ENCODE measurements at regions not wholly inside any gene's neighbourhood (a gene's known extent, or its start where the extent isn't known, plus 50 kb on each side); places are given as distances from the start of the nearest gene placed in this dataset.
A peak's percentile ranks its signal among the peaks of the same experiment; 100 is the strongest.

- Histone ChIP-seq H3K4ac (ENCODE audit: low read depth, low read length) (no peak overlapping the region), H3K4me3 (ENCODE audit: low read length) (no peak overlapping the region), H3K56ac (ENCODE audit: low read length) (no peak overlapping the region), H3K27ac (ENCODE audit: low read depth, low read length) (no peak overlapping the region), H3K79me2 (ENCODE audit: control insufficient read depth, insufficient read depth, low read length) (no peaks in the 10 kb centered on the region), H4K5ac (ENCODE audit: low read length) (no peak overlapping the region), H4K8ac (ENCODE audit: low read depth, low read length) (no peak overlapping the region), H3K27me3 (ENCODE audit: insufficient read depth, low read length, poor library complexity) (no peaks in the 10 kb centered on the region), H3K4me2 (ENCODE audit: low read length) (no peak overlapping the region), H2BK120ac (ENCODE audit: low read depth, low read length) (no peak overlapping the region), H2AK5ac (ENCODE audit: low read length) (no peak overlapping the region), H3K9ac (ENCODE audit: low read length) (no peak overlapping the region), H3K79me1 (ENCODE audit: low read length) (no peaks in the 10 kb centered on the region), H3K4me1 (ENCODE audit: control insufficient read depth, low read depth, low read length) (no peaks in the 10 kb centered on the region), H2BK15ac (replicated peaks; ENCODE audit: low read depth) (no peak overlapping the region), H2BK5ac (ENCODE audit: low read length) (no peak overlapping the region), H3K36me3 (ENCODE audit: control insufficient read depth, insufficient read depth, low read length) (no peaks in the 10 kb centered on the region), H3K18ac (ENCODE audit: low read length) (no peak overlapping the region), H3K23ac (ENCODE audit: low read length) (no peak overlapping the region)
- no CpG with 5 or more reads among the region's 19 CpGs for WGBS (ENCODE audit: extremely low coverage, insufficient coverage, low lambda C conversion rate)
- DNase-seq, result no peak
Measured at GRCh38 chr11:69232821-69233743, 60.9 kb upstream of the MYEOV start.

GRCh38 chr11:69233744-69234570, 60.0 kb upstream of the MYEOV start:
- Histone ChIP-seq H4K8ac (ENCODE audit: low read depth, low read length) (no peak overlapping the region), H3K23ac (ENCODE audit: low read length) (no peak overlapping the region), H3K27ac (ENCODE audit: low read depth, low read length) (no peak overlapping the region), H3K79me2 (ENCODE audit: control insufficient read depth, insufficient read depth, low read length) (no peaks in the 10 kb centered on the region), H2BK5ac (ENCODE audit: low read length) (no peak overlapping the region), H3K79me1 (ENCODE audit: low read length) (no peaks in the 10 kb centered on the region), H3K4me1 (ENCODE audit: control insufficient read depth, low read depth, low read length) (no peaks in the 10 kb centered on the region), H3K4me3 (ENCODE audit: low read length) (no peak overlapping the region), H4K5ac (ENCODE audit: low read length) (no peak overlapping the region), H3K4me2 (ENCODE audit: low read length) (no peak overlapping the region), H2BK15ac (replicated peaks; ENCODE audit: low read depth) (no peak overlapping the region), H3K9ac (ENCODE audit: low read length) (no peak overlapping the region), H2AK5ac (ENCODE audit: low read length) (no peak overlapping the region), H3K36me3 (ENCODE audit: control insufficient read depth, insufficient read depth, low read length) (no peaks in the 10 kb centered on the region), H3K4ac (ENCODE audit: low read depth, low read length) (no peak overlapping the region), H2BK120ac (ENCODE audit: low read depth, low read length) (no peak overlapping the region), H3K56ac (ENCODE audit: low read length) (no peak overlapping the region), H3K27me3 (ENCODE audit: insufficient read depth, low read length, poor library complexity) (no peaks in the 10 kb centered on the region), H3K18ac (ENCODE audit: low read length) (no peak overlapping the region)
- no CpG with 5 or more reads among the region's 26 CpGs for WGBS (ENCODE audit: extremely low coverage, insufficient coverage, low lambda C conversion rate)
- no peak for DNase-seq

GRCh38 chr11:69234740-69235710, 58.9 kb upstream of the MYEOV start:
- DNase-seq, result peak; percentile 21

GRCh38 chr11:69238573-69239351, 55.2 kb upstream of the MYEOV start:
- Histone ChIP-seq H2AK5ac (ENCODE audit: low read length) (no peak overlapping the region), H3K27me3 (ENCODE audit: insufficient read depth, low read length, poor library complexity) (no peaks in the 10 kb centered on the region), H3K18ac (ENCODE audit: low read length) (no peak overlapping the region), H2BK15ac (replicated peaks; ENCODE audit: low read depth) (no peak overlapping the region), H2BK120ac (ENCODE audit: low read depth, low read length) (no peak overlapping the region), H3K4me3 (ENCODE audit: low read length) (no peak overlapping the region), H3K4ac (ENCODE audit: low read depth, low read length) (no peak overlapping the region), H4K5ac (ENCODE audit: low read length) (no peak overlapping the region), H3K79me1 (ENCODE audit: low read length) (no peaks in the 10 kb centered on the region), H3K36me3 (ENCODE audit: control insufficient read depth, insufficient read depth, low read length) (no peaks in the 10 kb centered on the region), H3K56ac (ENCODE audit: low read length) (no peak overlapping the region), H3K9ac (ENCODE audit: low read length) (no peak overlapping the region), H3K23ac (ENCODE audit: low read length) (no peak overlapping the region), H3K27ac (ENCODE audit: low read depth, low read length) (no peak overlapping the region), H4K8ac (ENCODE audit: low read depth, low read length) (no peak overlapping the region), H3K79me2 (ENCODE audit: control insufficient read depth, insufficient read depth, low read length) (no peaks in the 10 kb centered on the region), H3K4me2 (ENCODE audit: low read length) (no peak overlapping the region), H3K4me1 (ENCODE audit: control insufficient read depth, low read depth, low read length) (no peaks in the 10 kb centered on the region), H2BK5ac (ENCODE audit: low read length) (no peak overlapping the region)
- DNase-seq, result no peak
- WGBS (ENCODE audit: extremely low coverage, insufficient coverage, low lambda C conversion rate), result no CpG with 5 or more reads among the region's 5 CpGs

More at GRCh38 chr11:69234740-69235710, 58.9 kb upstream of the MYEOV start:
- Histone ChIP-seq H3K4ac (ENCODE audit: low read depth, low read length) (no peak overlapping the region), H3K79me1 (ENCODE audit: low read length) (no peaks in the 10 kb centered on the region), H2BK5ac (ENCODE audit: low read length) (no peak overlapping the region), H2BK15ac (replicated peaks; ENCODE audit: low read depth) (no peak overlapping the region), H3K4me1 (ENCODE audit: control insufficient read depth, low read depth, low read length) (no peaks in the 10 kb centered on the region), H4K8ac (ENCODE audit: low read depth, low read length) (no peak overlapping the region), H2AK5ac (ENCODE audit: low read length) (no peak overlapping the region), H4K5ac (ENCODE audit: low read length) (no peak overlapping the region), H3K9ac (ENCODE audit: low read length) (no peak overlapping the region), H3K23ac (ENCODE audit: low read length) (no peak overlapping the region), H3K36me3 (ENCODE audit: control insufficient read depth, insufficient read depth, low read length) (no peaks in the 10 kb centered on the region), H3K18ac (ENCODE audit: low read length) (no peak overlapping the region), H3K56ac (ENCODE audit: low read length) (no peak overlapping the region), H3K4me2 (ENCODE audit: low read length) (no peak overlapping the region), H3K27me3 (ENCODE audit: insufficient read depth, low read length, poor library complexity) (no peaks in the 10 kb centered on the region), H3K4me3 (ENCODE audit: low read length) (no peak overlapping the region), H3K27ac (ENCODE audit: low read depth, low read length) (no peak overlapping the region), H3K79me2 (ENCODE audit: control insufficient read depth, insufficient read depth, low read length) (no peaks in the 10 kb centered on the region), H2BK120ac (ENCODE audit: low read depth, low read length) (no peak overlapping the region)
- WGBS (ENCODE audit: extremely low coverage, insufficient coverage, low lambda C conversion rate), result no CpG with 5 or more reads among the region's 11 CpGs

GRCh38 chr11:69239641-69240040, 54.3 kb upstream of the MYEOV start:
- Histone ChIP-seq H3K4me3 (ENCODE audit: low read length) (no peak overlapping the region), H2BK120ac (ENCODE audit: low read depth, low read length) (no peak overlapping the region), H3K56ac (ENCODE audit: low read length) (no peak overlapping the region), H2BK15ac (replicated peaks; ENCODE audit: low read depth) (no peak overlapping the region), H3K9ac (ENCODE audit: low read length) (no peak overlapping the region), H2AK5ac (ENCODE audit: low read length) (no peak overlapping the region), H3K4ac (ENCODE audit: low read depth, low read length) (no peak overlapping the region), H3K23ac (ENCODE audit: low read length) (no peak overlapping the region), H3K79me2 (ENCODE audit: control insufficient read depth, insufficient read depth, low read length) (no peaks in the 10 kb centered on the region), H3K4me1 (ENCODE audit: control insufficient read depth, low read depth, low read length) (no peaks in the 10 kb centered on the region), H3K18ac (ENCODE audit: low read length) (no peak overlapping the region), H4K8ac (ENCODE audit: low read depth, low read length) (no peak overlapping the region), H2BK5ac (ENCODE audit: low read length) (no peak overlapping the region), H3K27ac (ENCODE audit: low read depth, low read length) (no peak overlapping the region), H3K27me3 (ENCODE audit: insufficient read depth, low read length, poor library complexity) (no peaks in the 10 kb centered on the region), H3K36me3 (ENCODE audit: control insufficient read depth, insufficient read depth, low read length) (no peaks in the 10 kb centered on the region), H3K79me1 (ENCODE audit: low read length) (no peaks in the 10 kb centered on the region), H3K4me2 (ENCODE audit: low read length) (no peak overlapping the region), H4K5ac (ENCODE audit: low read length) (no peak overlapping the region)
- no CpG with 5 or more reads among the region's 10 CpGs for WGBS (ENCODE audit: extremely low coverage, insufficient coverage, low lambda C conversion rate)
- no peak for DNase-seq

All from mesendoderm (in vitro differentiated cells).